GM18517 (cell line): ENCODE measurements at regions not wholly inside any gene's neighbourhood (a gene's known extent, or its start where the extent isn't known, plus 50 kb on each side); places are given as distances from the start of the nearest gene placed in this dataset.

Experiments used
- ATAC-seq: cut with Tn5 transposase; IDR thresholded peaks from one replicate; pipeline ENCODE4 v1.9.1; 2021; ENCODE audit warnings: mild to moderate bottlenecking, moderate library complexity; ENCODE audit not compliant: unreplicated experiment

- no peak for ATAC-seq
These were observed 1530.6 kb downstream of the PLA2G4A start for GRCh38 chr1:188359315-188359714.

GRCh38 chr1:188363943-188364342, 1535.2 kb downstream of the PLA2G4A start:
- ATAC-seq, result no peak

GRCh38 chr1:188364927-188365449, 1536.2 kb downstream of the PLA2G4A start:
- ATAC-seq, result no peak

- ATAC-seq, result no peak
These were observed 1537.1 kb downstream of the PLA2G4A start for GRCh38 chr1:188365874-188366273.

- ATAC-seq, result no peak
These were observed 1538.9 kb downstream of the PLA2G4A start for GRCh38 chr1:188367661-188368060.

- ATAC-seq, result no peak
These were observed 1542.6 kb downstream of the PLA2G4A start for GRCh38 chr1:188371295-188371806.

GRCh38 chr1:188372821-188373220, 1544.1 kb downstream of the PLA2G4A start:
- no peak for ATAC-seq

- no peak for ATAC-seq
These were observed 1554.1 kb downstream of the PLA2G4A start for GRCh38 chr1:188382851-188383250.

- ATAC-seq, result no peak
These were observed 1557.4 kb downstream of the PLA2G4A start for GRCh38 chr1:188386161-188386560.

GRCh38 chr1:188386666-188387065, 1557.9 kb downstream of the PLA2G4A start:
- no peak for ATAC-seq

GRCh38 chr1:188394677-188395076, 1565.9 kb downstream of the PLA2G4A start:
- ATAC-seq, result no peak

GRCh38 chr1:188397521-188397920, 1568.8 kb downstream of the PLA2G4A start:
- no peak for ATAC-seq

- ATAC-seq, result no peak
These were observed 1574.2 kb downstream of the PLA2G4A start for GRCh38 chr1:188402986-188403385.

GRCh38 chr1:188406636-188407035, 1577.9 kb downstream of the PLA2G4A start:
- no peak for ATAC-seq

GRCh38 chr1:188420177-188420576, 1591.4 kb downstream of the PLA2G4A start:
- no peak for ATAC-seq

- ATAC-seq, result no peak
These were observed 1594.3 kb downstream of the PLA2G4A start for GRCh38 chr1:188423073-188423472.

GRCh38 chr1:188424176-188424575, 1595.4 kb downstream of the PLA2G4A start:
- ATAC-seq, result no peak

- no peak for ATAC-seq
These were observed 1596.9 kb downstream of the PLA2G4A start for GRCh38 chr1:188425687-188426086.

- ATAC-seq, result no peak
These were observed 1597.8 kb downstream of the PLA2G4A start for GRCh38 chr1:188426561-188426960.

- ATAC-seq, result no peak
These were observed 1598.9 kb downstream of the PLA2G4A start for GRCh38 chr1:188427642-188428041.

GRCh38 chr1:188429386-188429785, 1600.6 kb downstream of the PLA2G4A start:
- ATAC-seq, result no peak

GRCh38 chr1:188432427-188432826, 1603.7 kb downstream of the PLA2G4A start:
- ATAC-seq, result no peak

- no peak for ATAC-seq
These were observed 1604.7 kb downstream of the PLA2G4A start for GRCh38 chr1:188433425-188433824.
